Body of pancreas (tissue), 4 donors: ENCODE measurements at regions not wholly inside any gene's neighbourhood (a gene's known extent, or its start where the extent isn't known, plus 50 kb on each side); places are given as distances from the start of the nearest gene placed in this dataset.

Experiments
- ATAC-seq: fragments of 150-250 bp; one replicate; pipeline ENCODE4 v1.9.1; 2016
- DNase-seq, 4 donors: peaks; one replicate each; pipeline ENCODE4 v3.0.0-alpha.2; 2019
- H3K27ac ChIP-seq, 4 donors: fragments of 200-600 bp; sonication (generic); 1 replicate in 3 of 4; 2 replicates in 1 of 4; pipeline versions ENCODE4 v1.5.1 to v1.6.1; 2016 to 2019; ENCODE audit warnings: mild to moderate bottlenecking in 1 of 4, mixed read lengths in 1 of 4, moderate library complexity in 1 of 4
- H3K27me3 ChIP-seq, 2 donors: fragments of 200-600 bp; sonication (generic); one replicate each; pipeline ENCODE4 v1.6.0; 2016; ENCODE audit warnings: mild to moderate bottlenecking in 1 of 2
- H3K36me3 ChIP-seq, 2 donors: fragments of 200-600 bp; sonication (generic); replicated peaks in 1 of 2; 2 replicates each; pipeline ENCODE4 v1.5.1; 2016; ENCODE audit warnings: low read depth in 2 of 2; ENCODE audit not compliant: insufficient read depth in 1 of 2
- H3K4me1 ChIP-seq: fragments of 200-600 bp; sonication (generic); one replicate; pipeline ENCODE4 v1.6.0; 2016
- H3K4me3 ChIP-seq, 2 donors: fragments of 200-600 bp; sonication (generic); 1 replicate in 1 of 2; 2 replicates in 1 of 2; pipeline ENCODE4 v1.5.1; 2016 to 2019
- H3K9me3 ChIP-seq, 3 donors: fragments of 200-600 bp; sonication (generic); 1 replicate in 2 of 3; 2 replicates in 1 of 3; pipeline ENCODE4 v1.5.1; 2016
- CTCF ChIP-seq, 7 experiments: fragments of 450-650 bp in 4 of 7; fragments of 200-600 bp in 3 of 7; sonication (generic) in 3 of 7; IDR thresholded peaks; one replicate each; pipeline ENCODE4 v1.5.1; 2016 to 2019; ENCODE audit warnings: antibody characterized with exemption in 7 of 7
- POLR2A ChIP-seq, 3 donors: fragments of 450-650 bp; IDR thresholded peaks; one replicate each; pipeline ENCODE4 v1.6.1; 2016; ENCODE audit warnings: antibody characterized with exemption in 3 of 3, mild to moderate bottlenecking in 2 of 3
- WGBS, 2 donors: methylation state at CpG; one replicate each; pipeline ENCODE4 v1.1.5; 2017; 5-methylcytosine and 5-hydroxymethylcytosine counted together
- intact Hi-C: fragments of 100-400 bp; cut with DNase I; formaldehyde crosslinking; loops from one replicate; pipeline ENCODE4 v1.15.1; 2023

DNA sequence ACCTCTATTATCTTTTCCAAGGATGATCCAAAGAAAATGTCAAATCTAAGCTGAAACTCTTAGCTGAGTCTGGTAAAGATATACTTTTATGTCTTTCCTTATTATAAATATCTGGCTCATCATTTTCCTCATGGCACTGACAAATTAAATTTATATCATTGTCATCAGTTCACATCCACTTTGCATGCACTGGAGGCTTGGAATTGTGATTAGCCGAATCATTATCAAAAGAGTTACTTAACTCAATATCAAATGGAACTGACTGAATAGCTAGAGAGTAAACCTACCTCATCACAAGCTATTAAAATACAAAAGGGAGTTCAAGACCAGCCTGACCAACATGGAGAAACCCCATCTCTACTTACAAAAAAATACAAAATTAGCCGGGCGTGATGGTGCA lies 713.9 kb upstream of the MARCKS start:
- Histone ChIP-seq H3K36me3 (no peaks in the 10 kb centered on the region), H3K27me3 (no peaks in the 10 kb centered on the region), H3K4me1 (no peaks in the 10 kb centered on the region), H3K9me3 (no peaks in the 10 kb centered on the region), H3K27ac (no peak overlapping the region), H3K4me3 (no peak overlapping the region)
- ATAC-seq: no peak
- no peak for DNase-seq
- 91 to 93% methylated on average over 3 of the region's 3 CpGs for WGBS, 2 donors
- intact Hi-C loops: no loop called here
- TF ChIP-seq CTCF (IDR thresholded peaks at IDR 0.05) (no peak), POLR2A (IDR thresholded peaks at IDR 0.05) (no peak)

- intact Hi-C loops: no loop called here
Measured at GRCh38 chr6:113144117-113144516, 713.0 kb upstream of the MARCKS start.

GRCh38 chr6:113146878-113147277 lies 710.3 kb upstream of the MARCKS start:
- no peaks in the 10 kb centered on the region for H3K4me1 ChIP-seq
- H3K4me3 ChIP-seq: no peak overlapping the region
- no peaks in the 10 kb centered on the region for H3K9me3 ChIP-seq
- 89 to 90% methylated on average over 1 of the region's 1 CpG for WGBS, 2 donors
- ATAC-seq (no peak), DNase-seq (no peak)
- no peaks in the 10 kb centered on the region for H3K36me3 ChIP-seq
- intact Hi-C loops: no loop called here
- H3K27ac ChIP-seq: no peak overlapping the region
- H3K27me3 ChIP-seq: no peaks in the 10 kb centered on the region
- TF ChIP-seq POLR2A (IDR thresholded peaks at IDR 0.05): no peak
- no peak for TF ChIP-seq CTCF (IDR thresholded peaks at IDR 0.05)

More at GRCh38 chr6:113144117-113144516, 713.0 kb upstream of the MARCKS start:
- Histone ChIP-seq H3K9me3 (no peaks in the 10 kb centered on the region), H3K36me3 (no peaks in the 10 kb centered on the region), H3K4me1 (no peaks in the 10 kb centered on the region), H3K27me3 (no peaks in the 10 kb centered on the region), H3K27ac (no peak overlapping the region), H3K4me3 (no peak overlapping the region)
- WGBS, 2 donors: 68 to 84% methylated on average over 3 of the region's 3 CpGs
- no peak for ATAC-seq
- no peak for DNase-seq
- TF ChIP-seq POLR2A (IDR thresholded peaks at IDR 0.05): no peak
- TF ChIP-seq CTCF (IDR thresholded peaks at IDR 0.05): no peak

GRCh38 chr6:113147544-113147943 lies 709.6 kb upstream of the MARCKS start:
- ATAC-seq: no peak
- Histone ChIP-seq H3K9me3 (no peaks in the 10 kb centered on the region), H3K4me1 (no peaks in the 10 kb centered on the region), H3K4me3 (no peak overlapping the region), H3K27me3 (no peaks in the 10 kb centered on the region), H3K27ac (no peak overlapping the region), H3K36me3 (no peaks in the 10 kb centered on the region)
- intact Hi-C loops: no loop called here
- WGBS, 2 donors: 98 to 100% methylated on average over 2 of the region's 2 CpGs
- no peak for TF ChIP-seq POLR2A (IDR thresholded peaks at IDR 0.05)
- no peak for TF ChIP-seq CTCF (IDR thresholded peaks at IDR 0.05)
- DNase-seq: no peak

DNA sequence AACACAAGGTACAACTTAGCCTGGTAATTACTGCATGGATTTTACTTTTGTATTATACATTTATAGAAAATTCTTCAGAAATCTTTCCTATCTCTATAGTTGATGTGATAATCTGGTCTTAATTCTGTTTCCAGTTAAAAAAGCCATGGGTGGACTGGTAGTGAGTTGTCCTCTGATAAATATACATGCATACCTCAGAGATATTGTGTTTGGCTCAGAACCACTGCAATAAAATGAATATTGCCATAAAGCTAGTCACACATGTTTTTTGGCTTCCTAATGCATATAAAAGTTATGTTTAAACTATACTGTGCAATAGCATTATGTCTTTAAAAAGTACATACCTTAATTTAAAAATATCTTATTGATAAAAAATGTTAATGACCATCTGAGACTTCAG lies 708.6 kb upstream of the MARCKS start:
- ATAC-seq: no peak
- Histone ChIP-seq H3K27ac (no peak overlapping the region), H3K4me1 (no peaks in the 10 kb centered on the region), H3K4me3 (no peak overlapping the region), H3K9me3 (no peaks in the 10 kb centered on the region), H3K27me3 (no peaks in the 10 kb centered on the region), H3K36me3 (no peaks in the 10 kb centered on the region)
- intact Hi-C loops: no loop called here
- DNase-seq: no peak
- TF ChIP-seq CTCF (IDR thresholded peaks at IDR 0.05) (no peak), POLR2A (IDR thresholded peaks at IDR 0.05) (no peak)
